Skin epidermis (tissue), 12 donors: ENCODE measurements at regions not wholly inside any gene's neighbourhood (a gene's known extent, or its start where the extent isn't known, plus 50 kb on each side); places are given as distances from the start of the nearest gene placed in this dataset.

Experiments used
- H3K27ac ChIP-seq, 21 experiments: fragments of 200-600 bp; sonication (generic) in 11 of 21; one replicate each; pipeline ENCODE4 v1.5.0; 2020; ENCODE audit warnings: mild to moderate bottlenecking in 3 of 21, inconsistent platforms in 2 of 21, moderate library complexity in 2 of 21
- H3K4me3 ChIP-seq, 7 experiments: fragments of 200-600 bp; sonication (generic) in 2 of 7; one replicate each; pipeline ENCODE4 v1.5.0; 2020; ENCODE audit warnings: inconsistent platforms in 2 of 7, mild to moderate bottlenecking in 2 of 7, moderate library complexity in 1 of 7

- Histone ChIP-seq H3K27ac (no peak overlapping the region), H3K4me3 (no peak overlapping the region)
These were observed 117.4 kb upstream of the GRIK2 start for GRCh38 chr6:101276066-101276465.

- Histone ChIP-seq H3K27ac (no peak overlapping the region), H3K4me3 (no peak overlapping the region)
These were observed 114.1 kb upstream of the GRIK2 start for GRCh38 chr6:101279410-101279809.

GRCh38 chr6:101281266-101281665, 112.2 kb upstream of the GRIK2 start:
- H3K27ac ChIP-seq, result no peak overlapping the region
- no peak overlapping the region for H3K4me3 ChIP-seq

- Histone ChIP-seq H3K4me3 (no peak overlapping the region), H3K27ac (no peak overlapping the region)
These were observed 109.4 kb upstream of the GRIK2 start for GRCh38 chr6:101284131-101284530.

GRCh38 chr6:101286146-101286545, 107.4 kb upstream of the GRIK2 start:
- H3K27ac ChIP-seq, result no peak overlapping the region
- H3K4me3 ChIP-seq, result no peak overlapping the region

DNA sequence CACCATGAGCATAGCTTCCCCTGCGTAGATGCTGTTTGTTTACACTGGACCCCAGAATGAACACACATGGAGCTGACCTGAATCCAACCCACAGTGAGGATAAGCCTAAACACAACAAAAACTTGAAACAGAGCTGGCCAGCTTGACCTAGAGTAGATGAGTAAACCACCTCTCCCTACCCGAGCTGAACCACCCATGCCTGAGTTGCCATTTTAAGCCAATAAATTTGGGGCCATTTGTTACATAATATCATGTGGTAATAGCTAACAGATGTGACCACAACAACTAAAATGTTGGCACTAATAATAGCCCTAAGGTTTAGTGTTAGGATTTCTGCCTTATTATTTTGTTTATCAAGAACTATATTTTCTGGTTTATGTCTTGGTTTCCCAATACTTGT, 103.2 kb upstream of the GRIK2 start:
- H3K4me3 ChIP-seq, result no peak overlapping the region
- no peak overlapping the region for H3K27ac ChIP-seq

- Histone ChIP-seq H3K27ac (no peak overlapping the region), H3K4me3 (no peak overlapping the region)
These were observed 99.4 kb upstream of the GRIK2 start for GRCh38 chr6:101294051-101294638.

DNA sequence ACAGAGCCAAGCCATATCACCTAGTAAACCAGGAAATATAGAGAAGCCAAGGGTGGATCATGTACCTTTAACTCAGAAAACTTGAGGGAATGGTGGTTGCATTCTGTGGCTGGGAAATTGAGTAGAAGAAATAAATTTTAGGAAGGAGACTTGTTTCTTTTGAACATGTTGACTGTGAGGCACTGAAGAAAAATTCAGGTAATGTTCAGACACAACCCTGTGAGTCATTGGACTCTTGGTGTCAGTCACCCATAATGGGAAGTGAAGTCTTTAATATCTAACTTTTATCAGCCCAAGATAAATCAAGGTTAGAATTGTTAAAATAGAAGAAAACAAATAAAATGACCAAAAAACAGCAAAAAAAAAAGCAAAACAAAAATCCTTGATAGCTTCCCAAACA, 98.8 kb upstream of the GRIK2 start:
- Histone ChIP-seq H3K4me3 (no peak overlapping the region), H3K27ac (no peak overlapping the region)

DNA sequence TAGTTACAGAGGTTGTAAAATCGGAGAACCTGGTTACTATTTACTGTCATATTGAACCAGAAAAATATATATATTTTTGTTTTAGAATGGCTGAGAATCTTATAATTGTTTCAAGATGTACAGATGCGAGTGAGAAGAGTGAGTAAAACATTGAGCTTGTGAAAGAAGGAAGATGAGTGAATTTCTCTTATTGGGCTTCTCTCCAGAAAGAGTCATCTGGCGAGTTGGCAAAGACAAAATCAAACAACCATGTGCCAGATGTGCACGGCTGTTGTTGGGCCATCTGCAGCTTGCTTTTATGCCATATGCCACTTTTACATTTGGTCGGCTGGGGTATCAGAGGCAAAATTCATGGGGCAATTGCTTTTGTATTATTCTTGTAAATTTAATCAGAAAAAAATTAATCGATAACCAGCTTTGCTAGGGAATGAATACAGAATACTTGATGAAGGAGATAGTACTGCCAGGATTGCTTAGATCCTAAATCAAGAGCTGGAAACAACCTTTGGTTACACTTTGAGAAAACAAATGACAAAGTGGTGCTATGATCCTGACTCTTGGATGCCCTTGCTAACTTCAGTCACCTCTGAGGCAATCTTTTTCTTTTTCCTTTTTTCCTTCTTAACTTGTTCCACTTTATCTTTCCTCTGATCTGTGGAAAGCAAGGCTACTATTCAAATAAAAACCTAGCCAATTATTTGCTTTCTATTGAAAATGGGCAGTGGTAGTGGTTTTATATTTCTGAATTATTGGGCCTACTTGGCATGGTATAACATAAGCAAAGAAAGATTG, 97.1 kb upstream of the GRIK2 start:
- no peak overlapping the region for H3K27ac ChIP-seq
- H3K4me3 ChIP-seq, result no peak overlapping the region

GRCh38 chr6:101302593-101302992, 90.9 kb upstream of the GRIK2 start:
- Histone ChIP-seq H3K4me3 (no peak overlapping the region), H3K27ac (no peak overlapping the region)

GRCh38 chr6:101303495-101303894, 90.0 kb upstream of the GRIK2 start:
- Histone ChIP-seq H3K27ac (no peak overlapping the region), H3K4me3 (no peak overlapping the region)

DNA sequence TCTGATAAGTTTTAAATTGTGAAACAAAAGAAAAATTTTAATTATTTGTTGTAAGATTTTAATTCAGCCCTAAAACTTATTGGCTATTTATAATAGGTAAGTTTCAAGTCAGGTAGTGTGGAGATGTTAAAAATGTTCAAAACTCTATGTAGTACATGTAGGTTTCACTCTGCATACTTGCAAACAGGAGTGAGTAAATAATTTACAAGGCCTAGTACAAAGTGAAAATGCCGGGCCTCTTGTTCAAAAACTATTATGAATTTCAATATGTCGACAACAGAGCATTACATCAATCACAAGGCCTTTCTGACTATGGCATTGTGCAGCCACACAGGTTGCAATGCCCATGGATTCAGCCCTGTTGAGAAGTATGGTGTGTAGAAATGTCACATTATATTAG, 80.9 kb upstream of the GRIK2 start:
- H3K27ac ChIP-seq, result no peak overlapping the region
- no peak overlapping the region for H3K4me3 ChIP-seq

DNA sequence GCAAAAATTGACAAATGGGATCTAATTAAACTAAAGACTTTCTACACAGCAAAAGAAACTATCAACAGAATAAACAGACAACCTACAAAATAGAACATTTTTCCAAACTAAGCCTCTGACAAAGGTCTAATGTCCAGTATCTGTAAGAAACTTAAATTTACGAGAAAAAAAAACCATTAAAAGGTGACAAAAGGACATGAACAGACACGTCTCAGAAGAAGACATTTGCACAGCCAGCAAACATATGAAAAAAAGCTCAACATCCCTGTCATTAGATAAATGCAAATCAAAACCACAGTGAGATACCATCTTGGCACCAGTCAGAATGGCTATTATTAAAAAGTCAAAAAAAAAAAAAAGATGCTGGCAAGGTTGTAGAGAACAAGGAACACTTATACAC, 70.6 kb upstream of the GRIK2 start:
- Histone ChIP-seq H3K27ac (no peak overlapping the region), H3K4me3 (no peak overlapping the region)

DNA sequence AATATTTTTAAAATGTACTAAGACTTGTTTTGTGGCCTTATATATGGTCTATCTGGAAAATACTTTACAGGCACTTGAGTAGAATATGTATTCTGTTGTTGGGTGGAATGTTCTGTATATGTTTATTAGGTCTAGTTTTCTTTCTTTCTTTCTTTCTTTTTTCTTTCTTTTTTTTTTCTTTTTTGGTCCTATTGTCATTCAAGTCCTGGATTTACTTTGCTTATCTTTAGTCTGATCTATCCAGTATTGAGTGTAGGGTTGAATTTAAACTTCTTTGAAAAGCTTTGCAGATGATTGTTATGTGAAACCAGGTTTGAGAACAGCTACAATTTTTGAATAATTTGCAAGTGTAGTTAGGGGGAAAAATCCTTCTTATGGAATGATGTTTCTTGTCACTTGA, 67.1 kb upstream of the GRIK2 start:
- Histone ChIP-seq H3K4me3 (no peak overlapping the region), H3K27ac (no peak overlapping the region)

GRCh38 chr6:101341926-101342325, 51.6 kb upstream of the GRIK2 start:
- no peak overlapping the region for H3K27ac ChIP-seq
- H3K4me3 ChIP-seq, result no peak overlapping the region
